HG03521 (cell line): ENCODE measurements at regions not wholly inside any gene's neighbourhood (a gene's known extent, or its start where the extent isn't known, plus 50 kb on each side); places are given as distances from the start of the nearest gene placed in this dataset.
"Not testable (repeated sequence)": the region's sequence is repeated elsewhere in the genome, so short reads cannot be mapped to it uniquely, and the experiment has no call there.

Source experiments
- ATAC-seq: cut with Tn5 transposase; IDR thresholded peaks from one replicate; pipeline ENCODE4 v1.9.1; 2021; ENCODE audit warnings: mild to moderate bottlenecking, moderate library complexity; ENCODE audit not compliant: unreplicated experiment

DNA sequence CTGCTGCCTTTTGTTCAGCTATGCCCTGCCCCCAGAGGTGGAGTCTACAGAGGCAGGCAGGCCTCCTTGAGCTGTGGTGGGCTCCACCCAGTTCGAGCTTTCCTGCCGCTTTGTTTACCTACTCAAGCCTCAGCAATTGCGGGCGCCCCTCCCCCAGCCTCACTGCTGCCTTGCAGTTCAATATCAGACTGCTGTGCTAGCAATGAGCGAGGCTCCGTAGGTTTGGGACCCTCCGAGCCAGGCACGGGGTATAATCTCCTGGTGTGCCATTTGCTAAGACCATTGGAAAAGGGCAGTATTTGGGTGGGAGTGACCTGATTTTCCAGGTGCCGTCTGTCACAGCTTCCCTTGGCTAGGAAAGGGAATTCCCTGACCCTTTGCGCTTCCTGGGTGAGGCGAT, 51.9 kb downstream of the DIPK2A start:
- ATAC-seq, result not testable (repeated sequence)

DNA sequence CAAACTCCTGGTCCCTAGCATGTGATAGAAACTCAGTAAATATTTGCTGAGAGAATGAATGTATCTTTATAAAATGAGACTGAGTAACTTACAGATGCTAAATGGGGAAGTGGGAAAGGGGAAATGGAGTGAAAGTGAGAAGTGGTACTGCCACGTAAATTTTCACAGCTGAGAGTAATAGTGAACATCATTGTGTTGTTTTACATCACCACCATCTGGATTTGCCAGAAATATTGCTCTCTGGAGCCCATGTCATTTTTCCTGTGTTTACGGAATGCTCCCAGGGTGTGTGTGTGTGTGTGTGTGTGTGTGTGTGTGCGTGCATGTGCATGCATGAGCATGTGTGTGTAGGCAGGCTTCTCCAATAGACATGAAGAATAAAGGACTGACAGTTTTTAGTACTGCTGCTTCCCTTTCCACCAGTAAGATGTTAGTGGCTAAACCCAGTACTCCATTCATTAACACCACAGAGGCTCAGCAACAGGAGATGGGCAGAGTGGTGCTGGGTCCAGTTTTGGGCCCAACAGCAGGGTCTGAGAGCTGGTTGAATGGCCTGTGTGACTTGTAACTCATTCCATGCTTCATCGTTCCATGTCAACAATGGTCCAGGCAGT, 57.3 kb downstream of the DIPK2A start:
- peak; percentile 85 for ATAC-seq

DNA sequence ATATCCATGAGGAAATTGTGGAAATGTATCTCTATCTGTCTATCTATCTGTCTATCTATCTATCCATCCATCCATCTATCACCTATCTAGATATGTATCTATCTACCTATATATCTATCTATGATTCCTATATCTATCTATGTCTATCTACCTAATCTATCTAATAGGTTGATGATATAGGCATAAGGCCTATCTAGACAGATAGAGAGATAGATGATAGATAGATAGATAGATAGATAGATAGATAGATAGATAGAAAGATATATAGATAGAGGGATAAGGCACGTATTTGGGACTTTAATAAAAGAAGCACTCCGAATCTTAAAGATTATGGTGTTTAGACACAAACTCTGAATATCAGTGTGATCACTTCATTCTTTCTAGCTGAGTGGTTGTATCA, 58.1 kb downstream of the DIPK2A start:
- ATAC-seq, result no peak

DNA sequence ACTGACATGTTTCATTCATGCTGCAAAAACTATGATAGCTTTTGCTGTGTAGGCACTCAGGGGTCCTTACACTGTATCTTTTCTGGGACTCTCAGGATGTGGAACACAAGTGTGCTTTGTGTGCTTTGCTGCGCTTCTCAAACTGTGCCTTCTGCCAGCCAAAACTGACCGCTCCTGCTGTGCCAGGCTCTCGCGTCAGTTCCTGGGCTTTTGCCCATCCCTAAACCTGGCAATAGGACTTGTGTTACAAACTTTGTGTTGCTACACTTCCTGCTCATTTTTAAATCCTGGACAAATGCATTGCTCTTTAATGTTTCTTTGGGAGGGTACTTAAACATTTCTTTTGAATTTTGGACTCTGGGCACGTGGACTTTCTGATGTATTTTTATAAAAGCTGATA, 60.3 kb downstream of the DIPK2A start:
- ATAC-seq, result no peak

DNA sequence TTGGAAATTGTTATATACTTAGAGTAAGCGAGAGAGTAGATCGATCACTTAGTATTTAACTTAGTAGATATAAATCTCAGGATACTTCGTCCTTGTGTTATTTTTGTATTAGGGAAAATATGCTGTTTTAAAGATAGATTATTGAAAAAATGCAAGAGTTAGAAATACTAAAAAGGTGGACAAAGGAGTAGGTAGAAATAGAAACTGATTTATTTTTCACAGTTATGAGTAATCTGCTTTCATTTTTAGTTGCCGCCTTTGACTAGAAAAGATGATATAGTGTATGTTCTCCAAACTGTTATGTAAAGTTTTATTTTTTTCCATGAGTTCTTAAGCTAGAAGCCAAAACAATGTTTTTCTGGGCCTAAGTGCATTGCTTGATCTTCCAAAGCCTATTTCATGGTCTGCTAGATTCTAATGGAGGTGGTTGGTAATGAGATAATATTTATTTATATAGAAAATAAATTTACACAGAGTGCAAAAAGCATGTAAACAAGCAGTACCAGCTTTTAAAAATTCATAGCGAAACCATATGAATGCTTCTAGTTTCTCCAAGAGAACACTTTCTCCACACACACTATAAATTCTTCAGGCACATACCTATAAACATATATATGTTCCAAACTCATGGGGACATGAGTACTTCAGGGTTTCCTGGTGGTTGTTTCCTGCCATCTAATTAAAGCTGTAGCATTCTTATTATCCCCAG, 61.1 kb downstream of the DIPK2A start:
- ATAC-seq, result peak; percentile 57

DNA sequence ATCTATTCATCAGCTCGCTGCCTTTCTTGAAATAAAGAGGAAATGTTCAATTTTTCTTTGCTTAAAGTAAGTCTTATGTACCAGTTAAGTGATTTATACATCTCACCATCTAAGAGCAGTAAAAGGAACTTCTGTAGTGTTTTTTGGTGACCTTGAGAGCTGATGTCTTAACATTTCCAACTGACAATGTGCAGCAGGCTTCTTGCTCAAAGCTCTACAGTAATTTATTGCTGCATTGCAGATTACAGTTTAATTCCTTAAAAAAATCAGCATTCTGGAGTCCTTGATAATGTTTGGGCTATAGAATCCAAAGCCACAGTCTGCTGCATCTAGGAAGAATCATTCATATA, 61.6 kb downstream of the DIPK2A start:
- ATAC-seq, result no peak

DNA sequence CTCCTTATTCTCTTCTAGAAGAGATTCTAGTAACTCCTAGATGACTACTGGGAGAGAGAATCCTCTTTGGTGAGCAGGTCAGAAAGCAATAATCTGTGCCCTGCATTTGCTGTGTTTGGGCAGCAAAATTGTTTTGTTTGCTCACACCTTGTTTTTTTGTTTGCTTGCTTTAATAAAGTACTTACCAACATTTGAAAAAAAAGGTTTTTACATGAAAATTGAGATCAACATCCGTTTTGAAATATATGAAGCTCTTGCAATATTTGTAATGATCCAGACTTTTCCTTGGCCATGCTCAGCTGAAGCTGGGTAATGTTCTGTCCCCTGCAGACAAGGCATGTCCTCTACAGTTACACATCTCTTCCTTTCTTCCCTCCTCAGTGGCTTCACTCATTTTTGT, 62.2 kb downstream of the DIPK2A start:
- ATAC-seq, result no peak

DNA sequence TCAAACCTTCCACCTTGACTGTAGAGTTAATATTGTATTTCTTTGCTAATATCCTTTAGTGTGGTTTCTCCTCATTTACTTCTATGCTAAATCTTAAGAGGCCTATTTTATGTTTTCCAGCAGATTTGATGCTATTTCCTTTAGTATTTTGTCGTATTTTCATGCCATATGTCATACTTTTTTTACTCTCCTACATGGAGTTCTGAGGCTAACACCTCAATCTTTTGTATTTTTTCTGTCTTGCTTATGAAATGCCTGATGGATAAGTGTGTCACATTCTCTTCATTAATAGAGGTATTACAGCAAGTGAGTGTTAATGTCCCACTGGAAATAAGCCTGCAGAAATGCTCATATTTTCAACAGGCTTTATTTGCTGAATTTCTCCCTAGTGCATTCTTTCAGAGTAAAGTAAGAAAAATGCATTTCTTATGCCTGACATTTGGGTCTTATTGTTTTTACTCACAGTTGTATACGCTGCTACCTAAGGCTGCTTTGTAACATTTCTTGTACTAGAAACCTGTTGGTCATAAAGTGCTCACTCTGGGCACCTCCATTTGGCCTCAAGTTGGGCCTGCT, 63.2 kb downstream of the DIPK2A start:
- no peak for ATAC-seq

DNA sequence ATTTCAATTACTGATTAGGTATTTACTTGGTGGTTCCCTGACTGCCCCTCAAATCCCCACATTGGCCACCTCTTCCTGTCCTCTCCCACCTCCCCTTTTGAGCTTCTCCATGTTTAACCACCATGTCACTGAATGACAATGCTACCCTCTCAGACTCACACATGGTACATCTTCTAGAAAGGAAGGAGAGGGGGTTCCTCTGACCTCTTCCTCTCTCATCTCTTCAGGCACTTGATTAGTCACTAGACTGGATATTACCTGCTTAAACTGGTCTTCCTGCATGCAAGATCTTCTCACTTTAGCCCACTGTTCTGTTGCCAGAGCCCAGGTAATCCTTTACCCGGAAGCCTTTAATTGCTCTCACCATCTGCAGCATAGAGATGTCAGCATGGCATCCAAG, 64.9 kb downstream of the DIPK2A start:
- ATAC-seq, result no peak

DNA sequence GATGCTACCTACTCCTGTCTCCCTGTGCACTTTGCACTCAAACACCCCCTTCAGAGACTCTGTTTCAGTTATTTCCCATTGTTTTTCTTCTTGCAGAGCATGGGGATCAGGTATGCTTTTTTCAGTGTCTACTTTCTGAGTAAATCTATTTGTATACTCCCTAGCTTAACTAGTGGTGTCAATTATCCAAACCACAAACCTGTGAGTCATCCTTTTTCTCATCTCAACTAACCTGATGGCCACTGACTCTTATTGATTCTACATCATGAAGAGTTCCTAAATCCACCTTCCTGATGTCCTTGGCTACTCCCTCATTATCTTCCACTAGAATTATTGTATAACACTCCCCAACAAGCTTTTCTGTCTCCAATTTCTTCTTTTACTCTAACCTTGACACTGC, 68.0 kb downstream of the DIPK2A start:
- ATAC-seq, result no peak

DNA sequence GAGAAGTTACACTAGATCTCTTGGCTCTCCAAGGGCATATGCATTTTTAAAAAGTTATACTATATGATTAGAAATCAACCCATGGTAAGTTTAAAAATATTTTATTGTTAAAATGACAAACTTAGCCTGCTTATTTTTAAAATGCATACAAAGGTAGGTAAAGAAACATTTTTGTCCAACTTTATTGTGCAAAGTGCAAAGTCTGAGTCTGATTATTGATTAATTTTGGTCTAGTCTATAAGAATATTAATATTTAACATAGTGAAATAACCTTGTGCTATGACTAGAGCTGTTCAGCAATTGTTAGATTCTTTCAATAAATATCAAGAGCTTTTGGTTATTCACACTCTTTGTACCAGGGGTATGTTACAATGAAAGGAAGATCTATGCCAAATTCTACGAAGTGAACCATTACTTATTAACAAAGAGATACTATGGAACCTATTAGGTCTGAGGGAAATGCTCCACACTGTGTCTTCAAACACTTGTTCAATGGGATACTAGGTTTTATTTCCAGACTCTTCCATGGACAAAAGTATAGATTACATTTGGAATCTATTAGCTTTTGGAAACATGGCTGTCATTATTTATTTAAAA, 70.4 kb downstream of the DIPK2A start:
- ATAC-seq, result no peak

DNA sequence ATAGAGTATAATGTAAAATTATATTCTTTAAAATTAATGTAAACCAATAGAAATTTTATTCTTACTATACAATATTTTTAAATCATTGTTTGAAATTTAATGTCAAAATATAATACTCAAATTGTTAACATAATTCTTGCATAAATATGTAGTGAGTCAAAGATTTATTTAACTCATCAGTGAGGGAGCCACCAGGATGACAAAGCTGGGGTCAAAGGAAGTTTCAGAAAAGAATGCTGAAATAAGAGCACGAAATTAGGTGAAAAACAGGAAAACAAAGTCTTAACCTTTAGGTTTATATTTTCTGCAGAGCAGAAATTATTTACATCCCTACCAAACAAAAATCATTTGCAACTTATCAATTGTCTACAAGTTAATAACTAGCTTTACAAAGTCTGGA, 74.1 kb downstream of the DIPK2A start:
- no peak for ATAC-seq

DNA sequence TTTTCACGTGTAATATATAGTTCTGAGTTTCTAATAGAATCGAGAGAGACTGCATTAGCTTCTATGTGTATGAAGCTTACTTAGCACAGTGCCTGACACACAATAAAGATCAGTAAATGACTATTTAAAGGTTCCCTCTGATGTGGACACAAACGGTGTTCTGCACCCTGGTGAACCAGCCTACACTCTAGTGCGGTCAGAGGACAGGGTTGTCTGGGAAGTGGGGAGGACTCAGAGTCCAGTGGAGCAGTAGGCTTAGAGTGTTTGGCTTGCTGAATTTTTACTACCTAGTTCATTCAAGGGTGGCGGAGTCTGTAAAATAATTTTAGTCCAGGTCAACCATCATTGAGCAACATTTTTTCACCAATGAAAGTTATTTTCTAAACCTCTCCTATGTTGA, 77.8 kb downstream of the DIPK2A start:
- no peak for ATAC-seq

DNA sequence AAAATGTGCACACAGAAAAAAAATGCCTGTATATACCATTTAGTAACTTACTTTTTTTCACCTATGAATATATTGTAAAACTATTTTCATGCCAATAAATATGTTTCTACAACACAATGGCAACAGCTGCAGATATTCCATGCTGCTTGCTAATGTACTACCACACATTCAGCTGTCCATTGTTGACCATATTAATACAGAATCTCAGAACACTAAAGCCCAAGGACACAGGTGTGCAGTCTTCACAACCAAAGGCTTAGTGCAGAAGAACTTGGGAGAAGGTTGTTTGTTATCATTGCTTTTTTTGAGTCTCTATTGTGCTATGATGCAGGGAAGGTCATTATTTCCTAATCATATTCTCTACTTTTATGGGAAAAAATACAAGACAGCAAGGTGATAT, 79.6 kb downstream of the DIPK2A start:
- ATAC-seq, result no peak

DNA sequence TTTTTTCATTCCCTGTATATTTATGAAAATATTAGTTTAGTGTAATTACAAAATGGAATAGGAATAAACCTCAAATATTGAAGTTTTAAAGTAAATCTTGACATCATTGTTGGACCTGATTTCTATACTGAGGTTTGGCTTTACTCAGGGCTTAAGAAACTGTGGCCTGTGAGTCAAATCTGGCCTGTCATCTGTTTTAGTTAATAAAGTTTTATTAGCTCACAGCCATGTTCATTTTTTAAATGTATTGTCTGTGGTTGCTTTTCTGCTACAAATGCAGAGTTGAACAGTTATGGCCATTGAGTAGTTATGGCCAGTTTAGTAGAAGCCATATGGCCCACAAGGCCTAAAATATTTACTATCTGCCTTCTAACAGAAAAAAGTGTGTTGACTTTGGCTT, 80.7 kb downstream of the DIPK2A start:
- ATAC-seq, result no peak

DNA sequence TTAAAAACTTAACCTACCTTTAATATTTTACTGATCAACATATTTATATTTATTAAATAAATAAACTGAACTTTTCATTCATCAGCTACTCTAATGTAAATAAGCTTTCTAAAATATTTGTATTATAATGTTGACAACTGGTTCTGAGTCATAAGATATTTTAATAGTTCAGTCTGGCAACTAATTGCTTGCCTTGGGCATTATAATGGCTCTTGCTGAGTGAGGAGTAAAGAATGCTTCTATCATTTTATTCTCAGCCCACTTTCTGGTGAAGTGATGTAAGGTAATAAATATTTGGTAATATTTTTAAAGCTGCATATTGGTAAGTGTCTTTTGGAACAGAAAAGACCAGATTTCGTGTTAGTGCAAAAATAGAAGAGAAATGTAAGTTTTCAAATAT, 81.5 kb downstream of the DIPK2A start:
- ATAC-seq, result no peak

DNA sequence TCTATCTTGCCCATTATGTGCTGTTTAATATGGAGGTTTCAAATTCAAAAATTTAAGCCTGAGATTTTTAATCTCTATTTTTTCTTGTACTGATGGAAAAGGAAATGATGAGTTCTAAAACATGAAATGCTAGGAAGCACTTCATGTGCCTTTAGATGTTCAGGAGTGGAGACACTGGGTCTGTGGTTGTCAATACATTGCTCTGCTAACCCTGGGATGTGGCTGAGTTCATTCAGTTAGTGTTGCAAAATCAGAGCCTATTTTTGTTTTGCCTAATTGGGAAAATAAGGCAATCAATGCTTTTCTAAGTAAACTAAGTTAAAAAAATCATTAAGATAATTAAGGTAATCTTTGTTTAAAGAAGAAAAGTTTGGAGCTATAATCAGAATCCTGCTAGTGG, 83.1 kb downstream of the DIPK2A start:
- no peak for ATAC-seq

DNA sequence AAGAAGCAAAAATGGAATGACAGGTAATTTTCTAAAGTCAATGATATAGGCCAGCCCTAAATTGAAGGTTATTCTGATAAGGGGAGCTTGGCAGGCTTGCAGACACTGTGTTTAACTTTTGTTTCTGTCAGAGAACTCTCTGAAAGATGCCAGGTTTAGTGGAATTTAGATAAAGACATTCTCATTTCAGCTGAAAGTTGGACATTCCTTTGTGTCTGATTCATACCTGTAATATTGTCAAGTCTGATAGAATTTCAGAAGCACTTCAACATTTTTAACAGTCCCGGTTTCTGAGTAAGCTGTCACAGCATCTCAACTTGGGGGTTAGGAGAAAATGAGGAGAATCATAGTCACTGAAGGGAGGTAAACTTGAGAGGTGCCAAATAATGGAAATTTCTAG, 84.0 kb downstream of the DIPK2A start:
- ATAC-seq, result no peak

DNA sequence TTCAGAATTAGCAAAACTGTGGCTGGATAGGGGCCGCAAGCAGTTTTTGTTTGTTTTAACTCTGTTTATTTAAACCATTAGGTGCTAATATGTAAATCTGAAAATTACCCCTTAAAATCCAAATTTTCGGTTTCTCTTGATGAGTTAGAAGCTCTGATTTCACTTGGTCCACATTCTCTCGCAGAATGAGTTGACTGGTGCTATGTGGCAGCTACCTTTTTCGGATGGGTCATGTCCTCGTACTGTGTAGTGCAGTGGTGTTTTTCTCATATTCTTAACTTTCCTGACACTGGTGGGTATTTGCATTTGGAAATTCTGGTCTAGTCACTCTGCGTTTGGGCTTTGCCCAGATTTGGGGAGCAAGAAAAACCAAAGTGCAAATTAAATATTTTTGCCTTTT, 87.1 kb downstream of the DIPK2A start:
- no peak for ATAC-seq

DNA sequence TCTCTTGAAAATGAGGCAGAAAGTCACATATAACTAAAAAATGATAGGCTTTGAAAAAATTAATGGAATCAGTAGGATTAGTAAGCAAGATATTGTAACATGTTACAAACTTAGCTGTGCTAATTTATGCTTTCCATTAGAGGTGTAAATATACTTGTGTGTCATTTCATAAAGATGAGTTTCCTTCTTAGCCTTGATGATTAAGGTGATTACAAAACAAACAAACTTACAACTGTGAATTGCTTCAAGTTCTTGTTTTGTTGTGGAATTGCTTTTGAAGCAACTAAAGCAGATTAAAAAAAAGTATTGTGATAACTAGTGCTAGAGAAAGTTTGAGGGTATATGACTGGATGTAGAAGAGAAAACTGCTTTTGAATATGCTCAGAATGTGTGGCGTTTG, 87.9 kb downstream of the DIPK2A start:
- no peak for ATAC-seq

DNA sequence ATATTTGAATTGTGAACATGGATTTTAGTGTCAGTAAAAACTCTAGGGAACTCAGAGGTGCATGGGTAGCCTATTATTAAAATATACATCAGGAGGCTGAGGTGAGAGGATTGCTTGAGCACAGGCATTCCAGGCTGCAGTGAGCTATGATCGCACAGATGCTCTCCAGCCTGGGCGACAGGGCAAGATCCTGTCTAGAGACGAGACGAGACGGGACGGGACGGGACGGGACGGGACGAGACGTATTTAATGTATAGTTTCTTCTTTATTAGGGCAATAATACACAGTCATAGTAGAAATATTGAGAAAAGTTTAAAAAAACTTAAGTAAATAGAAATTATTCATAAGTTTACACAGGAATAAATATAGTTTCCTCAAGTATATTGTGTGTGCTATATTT, 89.3 kb downstream of the DIPK2A start:
- no peak for ATAC-seq

DNA sequence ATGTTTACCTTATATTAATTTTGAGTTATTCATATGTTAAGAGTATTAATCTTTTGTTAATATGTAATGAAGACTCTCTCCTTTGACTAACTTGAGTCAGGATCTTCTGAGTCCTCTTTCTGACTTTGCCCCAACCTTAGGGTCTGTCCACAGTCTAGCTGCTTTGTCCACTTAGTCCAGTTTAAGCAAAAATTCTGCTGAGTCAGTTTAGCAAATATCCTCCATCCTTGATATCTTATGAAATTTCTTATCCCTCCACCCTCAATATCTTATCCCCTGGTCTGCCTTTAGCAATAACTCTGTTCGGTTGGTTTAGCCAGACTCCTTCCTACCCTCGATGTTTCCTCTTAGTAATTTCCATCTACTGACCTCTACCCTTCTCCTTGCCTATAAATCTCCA, 91.7 kb downstream of the DIPK2A start:
- no peak for ATAC-seq
